Epithelial cell of esophagus (primary cell): ENCODE measurements at regions not wholly inside any gene's neighbourhood (a gene's known extent, or its start where the extent isn't known, plus 50 kb on each side); places are given as distances from the start of the nearest gene placed in this dataset.
"Not testable (repeated sequence)": the region's sequence is repeated elsewhere in the genome, so short reads cannot be mapped to it uniquely, and the experiment has no call there.

ENCODE experiments used
- DNase-seq: peaks from one replicate; pipeline ENCODE4 v3.0.0; 2010; ENCODE audit warnings: low read depth
- H3K4me3 ChIP-seq: 2 replicates; pipeline ENCODE4 v1.5.1; 2011; ENCODE audit warnings: mild to moderate bottlenecking, low read length, control low read depth
- CTCF ChIP-seq: IDR thresholded peaks from 2 replicates; pipeline ENCODE4 v1.5.1; 2011; ENCODE audit warnings: low read depth, mild to moderate bottlenecking, low read length, control low read depth, inconsistent platforms; ENCODE audit not compliant: insufficient read depth; ENCODE audit errors: missing control alignments

DNA sequence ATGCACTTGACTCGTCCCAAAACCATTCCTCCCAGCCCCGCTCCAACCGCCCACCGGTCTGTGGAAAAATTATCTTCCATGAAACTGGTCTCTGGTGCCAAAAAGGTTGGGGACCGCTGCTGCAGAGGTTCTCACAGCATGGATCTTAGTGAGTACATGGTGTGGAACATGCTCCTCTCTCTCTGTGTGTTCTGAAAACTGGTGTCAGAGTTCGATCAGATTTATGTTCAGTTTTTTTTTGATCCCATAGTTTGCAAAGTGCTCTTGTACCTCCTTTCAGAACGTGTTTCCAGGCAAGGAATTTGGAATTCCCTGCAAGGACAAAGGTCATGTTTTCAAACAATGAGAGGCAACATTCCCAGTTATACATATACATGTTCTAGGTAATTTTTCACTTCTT, 61.2 kb upstream of the FAM171A1 start:
- TF ChIP-seq CTCF, result no peak
- no peak overlapping the region for H3K4me3 ChIP-seq
- DNase-seq, result no peak

GRCh38 chr10:15430969-15431771, 60.1 kb upstream of the FAM171A1 start:
- DNase-seq, result no peak
- no peak for TF ChIP-seq CTCF

DNA sequence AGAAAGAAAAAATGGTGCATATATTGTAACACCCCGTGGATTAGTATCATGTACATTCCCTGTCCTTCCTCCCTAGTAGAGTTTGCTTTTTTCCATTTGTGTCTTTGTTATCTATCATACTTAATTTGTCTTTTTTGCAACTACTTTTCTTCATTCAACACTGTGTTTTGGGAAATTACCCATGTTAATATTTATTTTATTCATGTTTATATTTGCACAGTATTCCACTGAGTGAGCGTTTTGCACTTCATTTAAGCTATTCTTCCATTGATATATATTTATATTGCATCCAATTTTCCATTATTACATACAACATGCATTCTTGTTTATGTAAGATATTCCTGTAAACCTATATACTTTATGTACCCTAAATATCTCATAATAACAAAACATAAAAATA, 57.6 kb upstream of the FAM171A1 start:
- DNase-seq, result no peak
- H3K4me3 ChIP-seq, result no peak overlapping the region
- no peak for TF ChIP-seq CTCF

More at GRCh38 chr10:15430969-15431771, 60.1 kb upstream of the FAM171A1 start:
- no peak overlapping the region for H3K4me3 ChIP-seq

DNA sequence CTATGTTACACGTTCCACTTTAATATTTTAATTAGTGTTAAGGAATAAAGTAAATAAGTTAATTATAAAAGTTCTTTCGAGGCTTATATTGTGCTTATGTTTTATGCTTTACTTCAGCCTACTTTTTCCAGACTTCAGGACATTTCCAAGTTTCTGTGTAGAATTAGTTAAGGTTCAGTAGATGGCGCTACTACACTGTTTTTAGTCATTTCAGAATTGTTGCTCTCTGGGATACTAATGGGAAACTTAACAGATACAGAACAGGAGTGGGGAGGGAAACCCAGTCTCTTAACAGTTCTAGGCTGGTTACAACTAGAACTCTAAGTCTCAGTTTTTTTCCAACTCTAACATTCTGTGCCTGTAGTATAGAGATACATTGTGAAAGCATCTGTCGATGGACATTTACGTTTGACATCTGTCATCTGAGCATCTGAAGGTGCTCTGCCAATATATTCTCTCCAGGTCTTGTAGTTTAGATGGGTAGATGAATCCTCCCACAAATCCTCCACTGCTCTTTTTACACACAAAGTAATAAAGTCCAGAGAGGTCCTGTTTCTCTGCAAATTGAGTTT, 56.8 kb upstream of the FAM171A1 start:
- peak; percentile 44 for DNase-seq
- no peak overlapping the region for H3K4me3 ChIP-seq
- TF ChIP-seq CTCF, result peak; percentile 43

DNA sequence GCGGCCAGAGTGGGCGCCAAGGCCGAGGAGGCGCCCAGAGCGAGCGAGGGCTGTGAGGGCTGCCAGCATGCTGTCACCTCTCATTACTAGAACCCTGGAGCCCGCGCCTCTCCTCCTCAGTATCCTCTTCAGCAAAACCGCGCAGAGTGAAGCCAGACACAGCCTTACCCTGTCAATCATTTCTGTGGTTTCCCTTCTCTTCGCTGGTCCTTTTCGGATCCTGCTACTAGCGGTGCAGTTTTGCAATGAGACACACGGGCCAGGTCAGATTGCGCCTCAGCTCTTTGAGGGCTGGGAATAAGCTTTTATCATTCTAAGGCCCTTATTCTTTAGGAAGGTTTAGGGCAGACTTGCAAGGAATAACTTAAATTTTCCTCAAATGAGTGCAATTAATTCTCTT, 55.5 kb upstream of the FAM171A1 start:
- no peak for DNase-seq
- no peak for TF ChIP-seq CTCF
- H3K4me3 ChIP-seq, result no peak overlapping the region

DNA sequence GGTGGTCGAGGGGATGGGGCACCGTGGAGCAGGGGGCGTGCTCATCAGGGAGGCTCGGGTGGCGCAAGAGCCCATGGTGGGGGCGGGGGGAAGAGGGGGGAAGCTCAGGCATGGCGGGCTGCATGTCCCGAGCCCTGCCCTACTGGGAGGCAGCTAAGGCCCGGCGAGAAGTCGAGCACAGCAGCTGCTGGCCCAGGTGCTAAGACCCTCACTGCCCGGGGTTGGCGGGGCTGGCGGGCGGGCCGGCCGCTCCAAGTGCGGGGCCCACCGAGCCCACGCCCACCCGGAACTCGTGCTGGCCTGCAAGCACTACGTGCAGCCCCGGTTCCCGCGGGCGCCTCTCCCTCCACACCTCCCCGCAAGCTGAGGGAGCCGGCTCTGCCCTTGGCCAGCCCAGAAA, 55.0 kb upstream of the FAM171A1 start:
- no peak overlapping the region for H3K4me3 ChIP-seq
- no peak for DNase-seq
- TF ChIP-seq CTCF, result no peak

DNA sequence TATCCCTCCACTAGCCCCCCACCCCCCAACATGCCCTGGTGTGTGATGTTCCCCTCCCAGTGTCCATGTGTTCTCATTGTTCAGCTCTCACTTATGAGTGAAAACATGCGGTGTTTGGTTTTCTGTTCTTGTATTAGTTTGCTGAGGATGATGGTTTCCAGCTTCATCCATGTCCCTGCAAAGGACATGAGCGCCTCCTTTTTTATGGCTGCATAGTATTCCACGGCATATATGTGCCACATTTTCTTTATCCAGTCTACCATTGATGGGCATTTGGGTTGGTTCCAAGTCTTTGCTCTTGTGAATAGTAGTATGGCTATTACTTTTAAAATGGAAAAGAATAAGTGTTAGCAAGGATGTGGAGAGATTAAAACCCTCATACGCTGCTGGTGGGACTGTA, 50.8 kb upstream of the FAM171A1 start:
- not testable (repeated sequence) for DNase-seq, H3K4me3 ChIP-seq
